GM21825 (cell line): ENCODE measurements at regions not wholly inside any gene's neighbourhood (a gene's known extent, or its start where the extent isn't known, plus 50 kb on each side); places are given as distances from the start of the nearest gene placed in this dataset.

Experiments used
- ATAC-seq: cut with Tn5 transposase; IDR thresholded peaks from one replicate; pipeline ENCODE4 v1.9.1; 2021; ENCODE audit warnings: mild to moderate bottlenecking, moderate library complexity; ENCODE audit not compliant: unreplicated experiment

- no peak for ATAC-seq
Measured at GRCh38 chr1:201740086-201740541, 88.8 kb upstream of the IPO9 start.

- ATAC-seq: no peak
Measured at GRCh38 chr1:201740670-201741111, 88.3 kb upstream of the IPO9 start.

- no peak for ATAC-seq
Measured at GRCh38 chr1:201741763-201742342, 87.1 kb upstream of the IPO9 start.

- no peak for ATAC-seq
Measured at GRCh38 chr1:201742476-201742875, 86.5 kb upstream of the IPO9 start.

GRCh38 chr1:201742955-201743805, 85.8 kb upstream of the IPO9 start:
- ATAC-seq: no peak

- no peak for ATAC-seq
Measured at GRCh38 chr1:201745023-201745422, 83.9 kb upstream of the IPO9 start.

GRCh38 chr1:201746156-201746555, 82.8 kb upstream of the IPO9 start:
- ATAC-seq: no peak

- no peak for ATAC-seq
Measured at GRCh38 chr1:201747261-201747660, 81.7 kb upstream of the IPO9 start.

- no peak for ATAC-seq
Measured at GRCh38 chr1:201748335-201748734, 80.6 kb upstream of the IPO9 start.

GRCh38 chr1:201749059-201749690, 79.8 kb upstream of the IPO9 start:
- ATAC-seq: no peak

- no peak for ATAC-seq
Measured at GRCh38 chr1:201750120-201750519, 78.8 kb upstream of the IPO9 start.

- ATAC-seq: no peak
Measured at GRCh38 chr1:201750934-201751333, 78.0 kb upstream of the IPO9 start.

GRCh38 chr1:201751872-201752271, 77.1 kb upstream of the IPO9 start:
- ATAC-seq: no peak

- no peak for ATAC-seq
Measured at GRCh38 chr1:201752333-201752732, 76.6 kb upstream of the IPO9 start.

- ATAC-seq: no peak
Measured at GRCh38 chr1:201753492-201753891, 75.5 kb upstream of the IPO9 start.

GRCh38 chr1:201754353-201754752, 74.6 kb upstream of the IPO9 start:
- no peak for ATAC-seq

- no peak for ATAC-seq
Measured at GRCh38 chr1:201755200-201755599, 73.8 kb upstream of the IPO9 start.

- ATAC-seq: no peak
Measured at GRCh38 chr1:201756406-201756805, 72.6 kb upstream of the IPO9 start.

GRCh38 chr1:201758499-201759050, 70.4 kb upstream of the IPO9 start:
- ATAC-seq: no peak

GRCh38 chr1:201759194-201759815, 69.7 kb upstream of the IPO9 start:
- ATAC-seq: no peak

GRCh38 chr1:201760516-201760915, 68.4 kb upstream of the IPO9 start:
- no peak for ATAC-seq
